ENCODE measurements at regions not wholly inside any gene's neighbourhood (a gene's known extent, or its start where the extent isn't known, plus 50 kb on each side); places are given as distances from the start of the nearest gene placed in this dataset.

DNA sequence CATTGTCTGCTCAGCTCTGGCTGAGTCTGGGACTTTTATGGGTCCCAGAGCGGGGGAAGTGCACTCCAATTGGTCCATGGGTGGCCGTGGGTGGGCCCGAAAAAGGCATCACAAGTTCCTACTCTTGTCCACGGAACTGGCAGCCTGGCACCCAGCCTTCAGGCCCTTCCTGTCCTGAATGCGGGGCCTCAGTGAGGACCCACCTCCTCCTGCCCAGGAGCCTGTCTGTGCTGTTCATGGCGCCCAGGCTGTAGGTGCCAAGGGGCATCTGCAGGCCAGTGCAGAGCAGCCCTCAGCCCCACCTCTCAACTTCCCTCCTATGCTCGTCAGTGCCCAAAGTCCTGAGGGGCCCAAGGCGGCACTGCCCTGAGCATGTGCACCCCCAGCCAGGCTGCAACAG, 411.7 kb upstream of the KIRREL3 start:
- ATAC-seq, result no peak
- Mint-ChIP-seq H3K27me3 (no peaks in the 10 kb centered on the region), H3K27ac (no peak overlapping the region), H3K4me1 (no peaks in the 10 kb centered on the region), H3K4me3 (no peak overlapping the region), H3K36me3 (no peaks in the 10 kb centered on the region), H3K9me3 (peaks cover 17% of the 10 kb centered on the region)

DNA sequence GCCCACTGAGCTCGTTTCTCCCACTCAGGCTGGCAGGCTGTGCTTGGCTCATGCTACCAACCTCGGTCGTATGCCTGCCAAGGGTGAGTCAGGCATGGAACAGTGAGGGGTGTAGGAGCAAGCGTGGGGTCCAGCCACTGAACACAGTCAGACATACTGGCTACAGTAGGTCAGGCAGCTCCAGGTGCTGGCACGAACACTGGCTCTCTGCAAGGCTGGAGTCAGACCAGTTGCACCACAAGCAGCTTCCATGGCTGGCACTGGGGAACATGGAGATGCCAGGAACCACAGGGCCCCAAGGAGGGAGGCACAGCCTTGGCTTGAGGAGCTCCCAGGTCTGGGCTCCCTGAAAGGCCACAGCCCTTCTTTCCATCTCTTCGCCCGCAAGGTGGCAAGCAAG, 410.7 kb upstream of the KIRREL3 start:
- no peaks in the 10 kb centered on the region for H3K27me3 Mint-ChIP-seq
- no peaks in the 10 kb centered on the region for H3K4me1 Mint-ChIP-seq
- H3K36me3 Mint-ChIP-seq, result no peaks in the 10 kb centered on the region
- peaks cover 11% of the 10 kb centered on the region for H3K9me3 Mint-ChIP-seq
- no peak for ATAC-seq
- H3K4me3 Mint-ChIP-seq, result no peak overlapping the region
- H3K27ac Mint-ChIP-seq, result no peak overlapping the region

DNA sequence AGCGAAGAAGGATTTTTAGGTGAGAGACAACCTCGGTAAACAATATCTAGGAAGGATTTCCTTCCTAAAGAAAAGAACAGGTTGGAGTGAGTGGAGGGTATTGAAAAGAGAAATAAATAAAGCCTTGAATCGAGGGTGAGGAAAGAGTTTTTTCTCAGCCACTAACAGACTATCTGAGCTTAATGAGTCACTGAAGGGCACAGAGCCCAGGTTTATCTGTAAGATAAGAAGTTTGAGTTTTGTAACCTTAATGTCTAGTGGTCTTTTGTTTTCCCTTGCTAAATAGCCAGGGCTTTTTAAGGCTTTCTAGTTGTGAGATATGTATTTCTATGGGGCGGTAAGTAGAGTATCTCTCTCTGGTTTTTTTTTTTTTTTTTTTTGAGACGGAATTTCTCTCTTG, 394.5 kb upstream of the KIRREL3 start:
- Mint-ChIP-seq H3K27ac (no peak overlapping the region), H3K36me3 (no peaks in the 10 kb centered on the region), H3K9me3 (peaks cover 10% of the 10 kb centered on the region), H3K4me3 (no peak overlapping the region), H3K27me3 (no peaks in the 10 kb centered on the region), H3K4me1 (no peaks in the 10 kb centered on the region)
- no peak for ATAC-seq

DNA sequence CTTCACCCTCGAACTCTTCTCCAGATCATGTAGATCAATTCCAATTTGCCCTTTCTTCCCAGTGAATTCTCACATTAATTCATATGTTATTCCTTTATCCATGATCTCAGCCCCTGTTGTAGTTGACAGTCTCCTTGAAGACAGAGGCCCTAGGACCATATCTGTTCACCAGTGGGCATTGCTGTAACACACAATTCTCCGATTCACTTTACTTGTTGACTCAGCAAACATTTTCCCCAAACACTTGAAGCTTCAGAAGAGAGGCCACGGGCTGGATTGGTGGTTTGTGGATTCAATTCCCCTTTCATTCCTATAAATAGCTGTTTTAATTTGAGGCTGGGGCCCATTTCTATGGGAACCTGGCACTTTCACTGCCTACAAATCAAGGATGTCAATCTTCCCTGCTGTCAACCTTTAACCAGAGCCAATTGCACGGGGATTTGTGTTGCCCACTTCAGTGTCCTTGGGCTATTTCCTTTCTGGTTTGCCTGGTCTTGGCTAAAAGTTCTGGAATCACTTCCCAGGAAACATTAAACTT, 393.0 kb upstream of the KIRREL3 start:
- no peak overlapping the region for H3K27ac Mint-ChIP-seq
- H3K9me3 Mint-ChIP-seq, result peaks cover 10% of the 10 kb centered on the region

DNA sequence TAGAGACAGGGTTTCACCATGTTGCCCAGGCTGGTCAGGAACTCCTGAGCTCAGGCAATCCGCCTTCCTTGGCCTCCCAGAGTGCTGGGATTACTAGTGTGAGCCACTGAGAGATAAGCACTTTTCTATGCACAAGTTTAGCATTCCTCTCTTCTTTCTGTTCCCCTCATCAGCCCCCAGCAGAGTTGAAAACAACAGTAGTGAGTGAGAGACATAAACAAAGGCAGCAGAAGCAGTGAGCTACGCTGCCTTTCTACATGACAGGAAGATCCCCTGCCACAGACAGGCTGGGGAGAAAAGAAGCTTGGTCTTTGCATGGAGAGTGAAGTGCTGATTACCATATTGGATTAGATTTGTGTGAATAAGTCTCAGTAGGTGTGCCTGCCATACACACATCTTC, 392.0 kb upstream of the KIRREL3 start:
- Mint-ChIP-seq H3K27ac (no peak overlapping the region), H3K4me3 (no peak overlapping the region), H3K27me3 (no peaks in the 10 kb centered on the region), H3K4me1 (no peaks in the 10 kb centered on the region), H3K36me3 (no peaks in the 10 kb centered on the region), H3K9me3 (peaks cover 10% of the 10 kb centered on the region)
- ATAC-seq, result no peak

More for the DNA sequence above, 393.0 kb upstream of the KIRREL3 start:
- ATAC-seq, result no peak
- Mint-ChIP-seq H3K4me1 (no peaks in the 10 kb centered on the region), H3K36me3 (no peaks in the 10 kb centered on the region), H3K4me3 (no peak overlapping the region), H3K27me3 (no peaks in the 10 kb centered on the region)

DNA sequence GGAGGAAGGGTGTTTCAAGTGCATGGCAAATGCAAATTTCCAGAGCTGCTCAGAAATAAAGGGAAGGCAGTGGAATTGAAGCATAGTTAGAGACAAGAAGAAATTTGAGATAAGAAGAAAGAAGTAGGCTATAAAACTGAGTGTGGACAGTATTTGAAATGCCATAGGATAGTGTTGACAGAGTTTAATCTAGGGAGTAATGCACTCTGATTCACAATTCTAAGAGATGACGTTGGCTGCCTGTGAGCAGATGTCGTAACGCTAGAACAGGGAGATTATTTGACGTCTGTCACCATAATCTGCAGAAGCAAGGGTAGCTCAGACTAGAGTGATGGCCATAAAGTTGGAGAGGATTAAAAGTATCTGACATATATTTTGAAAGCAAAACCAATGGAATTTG, 389.9 kb upstream of the KIRREL3 start:
- peaks cover 7% of the 10 kb centered on the region for H3K9me3 Mint-ChIP-seq
- no peak overlapping the region for H3K4me3 Mint-ChIP-seq
- no peaks in the 10 kb centered on the region for H3K4me1 Mint-ChIP-seq
- no peak for ATAC-seq
- H3K36me3 Mint-ChIP-seq, result no peaks in the 10 kb centered on the region
- no peak overlapping the region for H3K27ac Mint-ChIP-seq
- no peaks in the 10 kb centered on the region for H3K27me3 Mint-ChIP-seq

DNA sequence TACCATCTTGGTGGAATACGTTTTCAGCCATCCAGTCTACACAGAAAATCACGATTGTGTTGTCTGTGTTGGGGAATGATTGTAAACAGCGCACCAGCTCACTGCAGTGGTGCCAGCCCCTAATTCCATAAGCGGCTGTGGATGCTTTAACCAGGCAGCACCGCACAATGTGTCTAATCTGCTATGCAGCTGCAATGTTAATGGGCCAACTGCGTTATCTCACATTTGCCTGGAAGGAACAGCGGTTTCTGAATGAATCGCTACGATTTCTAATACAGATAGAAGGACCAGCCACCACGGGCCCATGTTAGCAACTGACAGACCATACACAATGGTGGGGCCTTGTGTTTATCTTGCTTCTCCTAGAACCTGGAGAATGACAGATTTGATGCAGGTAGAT, 384.5 kb upstream of the KIRREL3 start:
- no peak for ATAC-seq
- Mint-ChIP-seq H3K27ac (no peak overlapping the region), H3K27me3 (no peaks in the 10 kb centered on the region), H3K9me3 (peaks cover 4% of the 10 kb centered on the region), H3K36me3 (no peaks in the 10 kb centered on the region), H3K4me1 (no peaks in the 10 kb centered on the region), H3K4me3 (no peak overlapping the region)

DNA sequence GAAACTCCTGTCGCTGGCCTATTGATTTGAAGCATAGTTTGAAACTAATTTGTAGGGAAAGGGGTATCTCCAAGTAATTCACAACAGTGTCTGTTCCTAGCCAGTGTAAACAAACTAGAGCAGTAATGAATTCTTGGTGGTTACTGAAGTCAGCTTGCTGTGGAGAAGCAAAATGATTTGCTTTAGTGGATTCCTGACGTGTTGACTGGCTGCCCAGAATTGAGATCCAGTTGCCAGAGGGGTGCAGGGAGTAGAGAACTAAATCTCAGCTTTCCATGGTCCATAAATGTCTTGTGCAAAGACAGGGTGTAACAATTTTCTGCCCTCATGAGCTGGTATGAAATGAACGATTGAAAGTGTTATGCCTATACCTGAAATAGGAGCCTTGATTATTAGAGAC, 382.5 kb upstream of the KIRREL3 start:
- H3K9me3 Mint-ChIP-seq, result peaks cover 4% of the 10 kb centered on the region
- H3K27ac Mint-ChIP-seq, result no peak overlapping the region
- ATAC-seq, result no peak
- no peak overlapping the region for H3K4me3 Mint-ChIP-seq
- no peaks in the 10 kb centered on the region for H3K27me3 Mint-ChIP-seq
- no peaks in the 10 kb centered on the region for H3K36me3 Mint-ChIP-seq
- H3K4me1 Mint-ChIP-seq, result no peaks in the 10 kb centered on the region

DNA sequence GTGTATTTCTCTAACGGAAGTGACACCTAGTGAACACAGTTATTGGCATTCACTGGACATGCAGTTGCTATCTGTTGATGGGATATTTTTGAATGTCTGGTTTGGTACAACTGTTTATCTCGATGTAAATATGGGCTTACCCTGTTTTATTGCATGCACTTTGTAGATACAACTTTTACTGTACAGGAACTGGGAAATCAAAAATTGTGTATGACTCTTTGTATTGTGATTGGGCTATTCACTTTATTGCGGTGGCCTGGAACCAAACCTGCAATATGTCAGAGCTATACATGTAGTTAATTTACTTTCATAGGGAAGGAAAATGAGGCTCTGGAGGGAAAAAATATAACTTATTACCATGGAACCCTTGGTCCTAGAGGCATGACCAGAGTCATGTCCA, 380.7 kb upstream of the KIRREL3 start:
- Mint-ChIP-seq H3K9me3 (peaks cover 3% of the 10 kb centered on the region), H3K4me1 (no peaks in the 10 kb centered on the region), H3K4me3 (no peak overlapping the region), H3K36me3 (no peaks in the 10 kb centered on the region), H3K27ac (no peak overlapping the region), H3K27me3 (no peaks in the 10 kb centered on the region)
- no peak for ATAC-seq

DNA sequence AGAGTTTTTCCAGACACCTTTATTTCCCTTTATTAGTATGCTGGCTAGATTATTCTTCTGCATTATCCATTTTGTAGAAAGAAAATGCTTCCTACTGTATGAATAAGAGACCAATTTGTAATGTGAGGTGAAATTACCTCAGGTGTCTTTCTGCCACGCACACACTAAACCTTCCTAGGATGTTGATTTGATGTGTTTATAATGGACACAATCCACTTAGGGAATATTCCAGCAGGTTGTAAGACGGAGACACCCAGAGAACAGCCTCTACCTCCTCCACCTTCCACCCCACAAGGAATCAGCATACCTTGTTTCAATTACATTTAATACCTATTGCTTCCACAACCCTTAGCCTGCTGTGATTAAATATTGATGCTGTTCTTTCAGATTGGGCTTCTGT, 379.1 kb upstream of the KIRREL3 start:
- ATAC-seq, result no peak
- no peak overlapping the region for H3K27ac Mint-ChIP-seq
- peaks cover 6% of the 10 kb centered on the region for H3K9me3 Mint-ChIP-seq
- H3K4me3 Mint-ChIP-seq, result no peak overlapping the region
- H3K36me3 Mint-ChIP-seq, result no peaks in the 10 kb centered on the region
- H3K4me1 Mint-ChIP-seq, result no peaks in the 10 kb centered on the region
- H3K27me3 Mint-ChIP-seq, result no peaks in the 10 kb centered on the region

DNA sequence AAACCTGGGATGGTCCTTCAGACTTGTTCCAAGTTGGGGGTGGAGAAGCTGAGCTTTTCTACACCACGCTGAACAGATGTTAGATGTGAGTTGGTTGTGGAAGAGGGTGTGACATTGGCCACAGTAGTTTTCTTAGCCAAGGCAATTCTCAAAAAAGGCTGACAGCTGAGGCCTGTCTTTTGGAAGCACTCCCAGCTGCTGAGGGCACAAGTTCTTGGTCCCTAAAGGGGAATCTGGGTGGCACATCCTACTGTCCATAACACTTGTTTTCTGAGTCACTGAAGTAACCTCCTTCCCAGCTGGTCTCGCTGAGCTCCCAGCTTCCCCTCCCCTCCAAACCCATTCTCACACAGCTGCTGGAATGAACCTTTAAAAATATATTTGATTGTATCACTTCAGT, 375.7 kb upstream of the KIRREL3 start:
- Mint-ChIP-seq H3K4me3 (no peak overlapping the region), H3K9me3 (peaks cover 6% of the 10 kb centered on the region), H3K27ac (no peak overlapping the region), H3K4me1 (no peaks in the 10 kb centered on the region), H3K27me3 (no peaks in the 10 kb centered on the region), H3K36me3 (no peaks in the 10 kb centered on the region)
- ATAC-seq, result no peak

DNA sequence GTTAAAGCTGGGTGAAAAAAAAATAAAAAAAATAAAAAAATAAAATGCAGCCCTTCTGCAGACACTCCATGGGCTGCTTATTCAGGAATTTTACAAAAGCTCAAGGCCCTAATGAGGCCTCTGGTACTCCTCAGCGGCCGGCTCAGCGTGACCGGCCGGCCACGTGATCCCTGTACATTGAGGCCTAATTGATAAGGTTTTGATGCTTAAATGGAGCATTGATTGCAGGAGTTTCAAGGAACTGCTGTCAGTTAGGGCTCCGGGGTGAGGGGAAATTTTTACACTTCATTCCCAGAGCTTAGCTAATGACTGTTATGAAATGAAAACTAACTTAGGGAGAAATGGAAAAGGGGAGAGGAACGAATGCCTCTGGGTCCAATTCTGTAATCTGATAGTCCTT, 368.8 kb upstream of the KIRREL3 start:
- Mint-ChIP-seq H3K36me3 (no peaks in the 10 kb centered on the region), H3K27ac (no peak overlapping the region), H3K27me3 (no peaks in the 10 kb centered on the region), H3K4me3 (no peak overlapping the region), H3K9me3 (no peaks in the 10 kb centered on the region), H3K4me1 (no peaks in the 10 kb centered on the region)
- no peak for ATAC-seq

DNA sequence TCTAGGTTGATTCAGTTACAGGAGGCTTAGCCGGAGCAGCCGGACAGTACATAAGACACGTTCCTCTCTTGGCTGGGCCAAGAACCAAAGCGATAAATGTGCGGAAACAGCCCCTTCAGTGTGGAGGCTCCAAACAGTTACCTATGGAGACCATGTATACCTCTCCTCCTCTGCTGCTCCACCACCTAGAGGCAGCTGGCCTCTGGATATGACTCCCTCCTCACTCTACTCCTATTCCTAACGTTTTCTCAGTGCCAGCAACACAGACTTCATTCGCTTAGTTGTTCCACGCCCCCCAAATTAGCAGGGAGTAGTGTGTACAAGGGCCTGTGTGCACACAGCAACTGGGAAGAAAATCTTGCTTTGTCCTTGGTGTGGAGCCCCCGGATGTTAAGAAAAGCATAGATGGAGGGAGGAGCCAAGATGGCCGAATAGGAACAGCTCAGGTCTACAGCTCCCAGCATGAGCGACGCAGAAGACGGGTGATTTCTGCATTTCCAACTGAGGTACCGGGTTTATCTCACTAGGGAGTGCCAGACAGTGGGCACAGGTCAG, 362.3 kb upstream of the KIRREL3 start:
- H3K36me3 Mint-ChIP-seq, result no peaks in the 10 kb centered on the region
- H3K9me3 Mint-ChIP-seq, result no peaks in the 10 kb centered on the region
- no peak overlapping the region for H3K27ac Mint-ChIP-seq
- ATAC-seq, result no peak
- no peaks in the 10 kb centered on the region for H3K27me3 Mint-ChIP-seq
- H3K4me1 Mint-ChIP-seq, result no peaks in the 10 kb centered on the region
- H3K4me3 Mint-ChIP-seq, result no peak overlapping the region

DNA sequence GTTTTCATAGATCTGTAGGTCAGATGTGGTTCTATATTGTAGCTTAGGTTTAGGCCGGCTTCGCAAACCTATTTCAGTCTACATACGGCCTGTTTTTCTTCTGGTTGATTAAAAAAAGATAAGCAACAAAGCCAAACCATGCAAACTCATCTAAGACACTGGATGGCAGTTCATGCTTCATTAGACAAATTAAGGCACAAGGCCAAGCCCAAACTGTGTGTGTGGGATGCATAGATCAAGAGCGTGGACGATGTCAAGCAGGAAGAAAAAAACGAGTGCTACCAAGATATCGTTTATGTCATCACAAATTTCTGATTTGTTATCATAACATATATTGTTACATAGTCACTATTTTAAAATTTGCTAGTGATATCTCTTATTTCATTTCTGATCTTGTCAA, 357.6 kb upstream of the KIRREL3 start:
- Mint-ChIP-seq H3K4me3 (no peak overlapping the region), H3K4me1 (no peaks in the 10 kb centered on the region), H3K9me3 (no peaks in the 10 kb centered on the region), H3K27ac (no peak overlapping the region), H3K27me3 (no peaks in the 10 kb centered on the region), H3K36me3 (no peaks in the 10 kb centered on the region)
- no peak for ATAC-seq

DNA sequence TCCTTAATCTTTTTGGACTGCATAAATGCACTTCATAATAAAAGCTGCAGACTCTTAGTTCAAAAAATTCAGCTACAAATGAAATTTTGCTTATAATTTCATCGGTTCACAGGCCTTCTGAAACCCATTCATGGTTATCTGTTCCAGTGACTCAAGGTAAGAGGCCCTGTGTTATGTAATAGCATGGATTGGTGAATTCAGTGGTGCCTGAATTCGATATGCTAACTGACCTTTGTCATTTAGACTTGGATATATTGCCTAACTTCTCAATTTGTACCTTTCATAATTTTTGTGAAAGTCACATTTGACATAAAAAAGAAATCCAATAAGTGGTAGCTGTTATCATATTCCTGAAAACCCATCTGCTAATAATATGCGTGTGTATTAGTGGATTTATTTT, 349.9 kb upstream of the KIRREL3 start:
- no peaks in the 10 kb centered on the region for H3K4me1 Mint-ChIP-seq
- H3K36me3 Mint-ChIP-seq, result peaks cover 6% of the 10 kb centered on the region
- H3K27me3 Mint-ChIP-seq, result no peaks in the 10 kb centered on the region
- no peak overlapping the region for H3K27ac Mint-ChIP-seq
- no peak overlapping the region for H3K4me3 Mint-ChIP-seq
- H3K9me3 Mint-ChIP-seq, result peaks cover 6% of the 10 kb centered on the region
- no peak for ATAC-seq

DNA sequence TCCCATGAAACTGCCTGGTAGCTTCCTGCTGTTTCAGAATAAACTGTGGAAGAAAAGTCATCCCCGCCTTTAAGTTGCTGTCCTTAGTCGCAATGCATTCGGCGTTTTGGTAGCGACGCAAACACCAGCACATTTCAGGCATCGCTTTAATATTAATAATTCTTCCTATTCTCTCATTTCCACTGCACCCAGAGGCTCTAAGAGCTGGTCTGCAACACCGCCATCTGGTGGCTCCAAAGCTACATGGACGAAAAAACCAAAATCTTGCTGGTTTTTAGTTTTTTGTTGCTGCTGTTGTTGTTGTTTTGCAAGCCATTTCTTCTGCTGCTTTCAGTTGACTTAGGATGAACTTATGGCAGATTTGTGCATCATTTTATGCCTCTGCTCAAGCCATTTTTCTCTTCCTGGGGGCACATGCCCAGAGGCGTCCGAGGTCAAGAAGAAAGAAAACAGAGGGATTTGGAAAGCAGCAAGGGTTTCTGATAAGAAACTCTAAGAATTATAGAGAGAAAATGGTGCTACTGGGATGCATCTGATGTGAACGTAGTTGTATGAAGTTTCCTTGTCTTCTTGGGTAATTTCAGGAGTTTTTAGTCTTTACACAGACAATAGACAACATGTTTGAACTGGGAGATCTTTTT, 345.4 kb upstream of the KIRREL3 start:
- peaks cover 6% of the 10 kb centered on the region for H3K36me3 Mint-ChIP-seq
- peaks cover 6% of the 10 kb centered on the region for H3K9me3 Mint-ChIP-seq

More for the DNA sequence above, 345.4 kb upstream of the KIRREL3 start:
- ATAC-seq, result no peak
- H3K27me3 Mint-ChIP-seq, result no peaks in the 10 kb centered on the region
- no peak overlapping the region for H3K27ac Mint-ChIP-seq
- no peak overlapping the region for H3K4me3 Mint-ChIP-seq
- H3K4me1 Mint-ChIP-seq, result no peaks in the 10 kb centered on the region
